SU-DHL-6 (cell line): ENCODE measurements at regions not wholly inside any gene's neighbourhood (a gene's known extent, or its start where the extent isn't known, plus 50 kb on each side); places are given as distances from the start of the nearest gene placed in this dataset.

Experiments
- EZH2phosphoT487 ChIP-seq: fragments of 200-600 bp; sonication (generic), shearing (Covaris generic); conservative IDR thresholded peaks from 2 replicates; pipeline ENCODE4 v1.6.1; 2018; ENCODE audit warnings: mild to moderate bottlenecking, antibody characterized with exemption, low read length, moderate library complexity, mixed read lengths
- TF ChIP-seq, protein P1 (sequence below): fragments of 200-600 bp; sonication (generic); IDR thresholded peaks from one replicate; pipeline ENCODE4 v1.5.1; 2017; ENCODE audit warnings: antibody characterized with exemption, mild to moderate bottlenecking, low read length, moderate library complexity; ENCODE audit not compliant: insufficient read depth, poor library complexity, severe bottlenecking

DNA sequence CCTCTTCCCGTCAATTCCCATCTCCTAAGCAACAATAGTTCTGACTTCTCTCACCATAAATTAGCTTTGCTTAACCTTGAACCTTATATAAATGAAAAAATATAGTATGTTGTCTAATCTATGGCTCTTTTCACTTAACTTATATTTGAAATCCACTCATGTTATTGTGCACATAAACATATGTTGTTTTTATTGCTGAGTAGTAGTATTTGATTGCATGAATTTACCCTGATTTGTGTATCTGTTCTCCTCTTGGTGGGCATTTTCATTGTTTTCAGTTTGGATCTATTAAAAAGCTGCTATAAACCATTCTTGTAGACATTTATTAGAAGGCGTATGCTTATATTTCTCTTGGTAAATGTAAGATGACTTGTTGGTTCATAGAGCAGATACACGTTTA lies 874.3 kb upstream of the ZEB2 start:
- TF ChIP-seq, protein P1, sequence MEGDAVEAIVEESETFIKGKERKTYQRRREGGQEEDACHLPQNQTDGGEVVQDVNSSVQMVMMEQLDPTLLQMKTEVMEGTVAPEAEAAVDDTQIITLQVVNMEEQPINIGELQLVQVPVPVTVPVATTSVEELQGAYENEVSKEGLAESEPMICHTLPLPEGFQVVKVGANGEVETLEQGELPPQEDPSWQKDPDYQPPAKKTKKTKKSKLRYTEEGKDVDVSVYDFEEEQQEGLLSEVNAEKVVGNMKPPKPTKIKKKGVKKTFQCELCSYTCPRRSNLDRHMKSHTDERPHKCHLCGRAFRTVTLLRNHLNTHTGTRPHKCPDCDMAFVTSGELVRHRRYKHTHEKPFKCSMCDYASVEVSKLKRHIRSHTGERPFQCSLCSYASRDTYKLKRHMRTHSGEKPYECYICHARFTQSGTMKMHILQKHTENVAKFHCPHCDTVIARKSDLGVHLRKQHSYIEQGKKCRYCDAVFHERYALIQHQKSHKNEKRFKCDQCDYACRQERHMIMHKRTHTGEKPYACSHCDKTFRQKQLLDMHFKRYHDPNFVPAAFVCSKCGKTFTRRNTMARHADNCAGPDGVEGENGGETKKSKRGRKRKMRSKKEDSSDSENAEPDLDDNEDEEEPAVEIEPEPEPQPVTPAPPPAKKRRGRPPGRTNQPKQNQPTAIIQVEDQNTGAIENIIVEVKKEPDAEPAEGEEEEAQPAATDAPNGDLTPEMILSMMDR: no peak
- no peak for TF ChIP-seq EZH2phosphoT487
